Osteocyte (in vitro differentiated cells): ENCODE measurements at regions not wholly inside any gene's neighbourhood (a gene's known extent, or its start where the extent isn't known, plus 50 kb on each side); places are given as distances from the start of the nearest gene placed in this dataset.
"Not testable (repeated sequence)": the region's sequence is repeated elsewhere in the genome, so short reads cannot be mapped to it uniquely, and the experiment has no call there.

Source experiments
- DNase-seq: peaks from one replicate; pipeline ENCODE4 v3.0.0; 2021; ENCODE audit warnings: mixed read lengths; ENCODE audit not compliant: unreplicated experiment; ENCODE audit errors: extremely low spot score
- H3K27ac Mint-ChIP-seq: one replicate; pipeline ENCODE4 v1.8.0; 2021; ENCODE audit warnings: mild to moderate bottlenecking, mixed read lengths; ENCODE audit not compliant: unreplicated experiment
- H3K27me3 Mint-ChIP-seq: one replicate; pipeline ENCODE4 v1.8.0; 2021; ENCODE audit warnings: mixed read lengths; ENCODE audit not compliant: unreplicated experiment
- H3K36me3 Mint-ChIP-seq: one replicate; pipeline ENCODE4 v1.8.0; 2021; ENCODE audit warnings: mixed read lengths; ENCODE audit not compliant: unreplicated experiment
- H3K4me1 Mint-ChIP-seq: one replicate; pipeline ENCODE4 v1.8.0; 2021; ENCODE audit warnings: mixed read lengths; ENCODE audit not compliant: unreplicated experiment
- H3K4me3 Mint-ChIP-seq: one replicate; pipeline ENCODE4 v1.8.0; 2021; ENCODE audit warnings: mild to moderate bottlenecking, moderate library complexity, mixed read lengths; ENCODE audit not compliant: unreplicated experiment
- H3K9me3 Mint-ChIP-seq: one replicate; pipeline ENCODE4 v1.8.0; 2021; ENCODE audit warnings: mixed read lengths; ENCODE audit not compliant: unreplicated experiment
- TF ChIP-seq, protein P1 (sequence below): fragments of 200-600 bp; sonication (generic); IDR thresholded peaks from 2 replicates; pipeline ENCODE4 v1.5.0; 2021; ENCODE audit warnings: antibody characterized with exemption, mild to moderate bottlenecking, moderate library complexity

DNA sequence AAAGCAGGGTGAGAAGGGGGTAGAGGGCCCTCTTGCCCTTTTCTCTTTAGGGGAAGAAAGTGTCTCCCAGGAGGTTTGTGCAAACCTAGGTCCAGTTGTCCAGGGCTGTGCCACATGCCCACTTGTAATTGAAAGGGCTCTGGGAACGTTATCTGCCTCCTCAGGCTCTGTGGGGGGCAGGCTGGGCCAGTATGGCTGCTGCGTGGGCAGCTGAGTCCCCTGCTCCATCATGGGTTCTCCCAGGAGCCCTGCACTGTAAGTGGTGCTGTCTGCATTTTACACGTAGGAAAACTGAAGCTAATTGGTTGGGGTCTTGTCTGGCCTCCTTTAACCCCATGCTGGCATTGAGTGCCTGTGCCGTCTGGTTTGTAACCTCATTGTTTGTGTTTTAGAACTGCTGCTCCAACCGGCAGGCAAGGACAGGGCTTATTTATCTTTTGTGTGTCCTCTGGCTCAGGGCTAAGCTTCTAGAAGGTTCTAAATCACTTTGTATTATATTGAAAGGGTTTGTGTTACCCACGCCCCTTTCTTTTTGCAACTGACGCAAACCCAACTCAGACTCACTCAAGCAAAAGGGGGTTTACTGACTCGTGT, 117.7 kb upstream of the CIBAR2 start:
- DNase-seq = no peak
- TF ChIP-seq, protein P1, sequence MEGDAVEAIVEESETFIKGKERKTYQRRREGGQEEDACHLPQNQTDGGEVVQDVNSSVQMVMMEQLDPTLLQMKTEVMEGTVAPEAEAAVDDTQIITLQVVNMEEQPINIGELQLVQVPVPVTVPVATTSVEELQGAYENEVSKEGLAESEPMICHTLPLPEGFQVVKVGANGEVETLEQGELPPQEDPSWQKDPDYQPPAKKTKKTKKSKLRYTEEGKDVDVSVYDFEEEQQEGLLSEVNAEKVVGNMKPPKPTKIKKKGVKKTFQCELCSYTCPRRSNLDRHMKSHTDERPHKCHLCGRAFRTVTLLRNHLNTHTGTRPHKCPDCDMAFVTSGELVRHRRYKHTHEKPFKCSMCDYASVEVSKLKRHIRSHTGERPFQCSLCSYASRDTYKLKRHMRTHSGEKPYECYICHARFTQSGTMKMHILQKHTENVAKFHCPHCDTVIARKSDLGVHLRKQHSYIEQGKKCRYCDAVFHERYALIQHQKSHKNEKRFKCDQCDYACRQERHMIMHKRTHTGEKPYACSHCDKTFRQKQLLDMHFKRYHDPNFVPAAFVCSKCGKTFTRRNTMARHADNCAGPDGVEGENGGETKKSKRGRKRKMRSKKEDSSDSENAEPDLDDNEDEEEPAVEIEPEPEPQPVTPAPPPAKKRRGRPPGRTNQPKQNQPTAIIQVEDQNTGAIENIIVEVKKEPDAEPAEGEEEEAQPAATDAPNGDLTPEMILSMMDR = no peak
- Mint-ChIP-seq H3K27ac (no peak overlapping the region), H3K36me3 (no peaks in the 10 kb centered on the region), H3K4me1 (peaks cover 71% of the 10 kb centered on the region), H3K4me3 (no peak overlapping the region), H3K9me3 (no peaks in the 10 kb centered on the region), H3K27me3 (no peaks in the 10 kb centered on the region)

DNA sequence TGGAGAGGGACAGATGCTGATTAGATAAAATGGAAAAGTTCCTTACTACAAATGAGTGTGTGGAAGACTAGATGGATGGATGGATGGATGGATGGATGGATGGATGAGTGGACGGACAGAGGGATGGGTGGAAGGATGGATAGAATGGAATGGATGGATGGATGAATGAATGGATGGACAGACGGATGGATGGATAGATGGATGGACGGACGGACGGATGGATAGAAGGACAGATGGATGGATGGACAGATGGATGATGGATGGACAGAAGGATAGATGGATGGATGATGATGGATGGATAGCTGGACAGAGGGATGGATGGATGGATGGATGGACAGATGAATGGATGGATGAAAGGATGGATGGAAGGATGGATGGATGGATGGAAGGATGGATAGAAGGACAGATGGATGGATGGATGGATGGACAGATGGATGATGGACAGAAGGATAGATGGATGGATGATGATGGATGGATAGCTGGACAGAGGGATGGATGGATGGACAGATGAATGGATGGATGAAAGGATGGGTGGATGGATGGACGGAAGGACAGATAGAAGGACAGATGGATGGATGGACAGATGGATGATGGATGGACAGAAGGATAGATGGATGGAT, 118.6 kb upstream of the CIBAR2 start:
- not testable (repeated sequence) for H3K9me3 Mint-ChIP-seq, H3K27me3 Mint-ChIP-seq, H3K4me3 Mint-ChIP-seq, H3K36me3 Mint-ChIP-seq, H3K27ac Mint-ChIP-seq, DNase-seq
- H3K4me1 Mint-ChIP-seq = peaks cover 67% of the 10 kb centered on the region

DNA sequence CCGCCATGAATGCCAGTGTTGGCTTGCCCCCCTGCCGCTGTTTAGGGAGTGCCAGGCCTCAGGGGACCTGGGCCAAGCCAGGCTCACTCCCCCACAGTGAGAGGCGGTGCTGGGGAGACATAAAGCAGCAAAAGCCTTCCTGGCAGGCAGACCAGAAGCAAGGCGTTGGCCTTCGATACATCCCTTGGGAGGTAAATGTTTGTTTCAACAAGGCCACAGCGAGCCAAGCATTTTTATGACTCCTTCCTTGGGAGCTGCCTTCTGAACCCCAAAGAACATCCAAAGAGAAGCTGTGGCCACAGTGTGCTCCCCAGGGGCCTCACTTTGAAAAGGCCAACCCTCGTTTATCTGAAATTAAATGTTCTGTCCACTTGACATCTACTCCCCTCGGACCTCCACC, 119.7 kb upstream of the CIBAR2 start:
- no peaks in the 10 kb centered on the region for H3K36me3 Mint-ChIP-seq
- TF ChIP-seq, protein P1 = no peak
- no peaks in the 10 kb centered on the region for H3K27me3 Mint-ChIP-seq
- DNase-seq = no peak
- H3K9me3 Mint-ChIP-seq = no peaks in the 10 kb centered on the region
- H3K4me1 Mint-ChIP-seq = peaks cover 73% of the 10 kb centered on the region
- H3K4me3 Mint-ChIP-seq = no peak overlapping the region
- peak overlapping the region; percentile 75 for H3K27ac Mint-ChIP-seq

DNA sequence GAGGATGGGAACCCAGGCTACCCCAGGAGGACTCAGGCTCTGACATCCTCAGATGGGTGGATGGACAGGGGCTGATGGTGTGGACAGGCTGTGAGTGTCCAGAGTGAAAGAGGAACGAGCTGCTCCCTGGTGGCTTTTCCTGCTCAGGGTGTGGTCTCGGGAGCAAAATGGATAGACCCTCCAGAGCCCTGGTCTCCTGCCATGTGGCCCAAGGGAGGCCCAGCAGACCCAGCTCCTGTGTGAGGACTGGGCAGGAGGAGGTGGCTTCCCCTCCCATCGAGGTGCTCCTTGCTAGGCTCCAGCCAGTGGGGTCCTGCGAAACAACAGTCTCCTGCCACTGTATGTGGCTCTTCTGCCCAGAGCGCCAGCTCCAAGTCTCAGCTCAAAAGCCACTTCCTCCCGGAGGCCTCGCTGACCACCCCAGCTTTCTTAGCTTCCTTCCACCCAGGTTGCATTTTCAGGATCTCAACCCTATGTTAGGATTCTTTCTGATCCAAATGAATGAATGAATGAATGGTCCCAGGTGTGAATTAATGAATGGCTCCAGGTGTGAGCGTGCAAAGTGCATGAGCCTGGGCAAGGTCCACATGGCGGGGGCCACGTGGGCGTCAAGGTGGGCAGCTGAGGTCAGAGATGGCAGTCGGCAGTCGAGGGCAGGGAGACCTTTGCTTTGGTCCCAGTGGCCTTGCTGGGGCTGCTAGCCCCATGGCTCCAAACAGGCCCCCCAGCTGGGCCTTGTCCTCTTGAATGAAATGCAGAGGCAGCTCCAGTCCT, 120.3 kb upstream of the CIBAR2 start:
- no peaks in the 10 kb centered on the region for H3K9me3 Mint-ChIP-seq
- H3K27ac Mint-ChIP-seq = peak overlapping the region; percentile 75
- no peaks in the 10 kb centered on the region for H3K27me3 Mint-ChIP-seq
- peaks cover 73% of the 10 kb centered on the region for H3K4me1 Mint-ChIP-seq
- H3K36me3 Mint-ChIP-seq = no peaks in the 10 kb centered on the region
- H3K4me3 Mint-ChIP-seq = no peak overlapping the region
- no peak for DNase-seq
- TF ChIP-seq, protein P1 = no peak

DNA sequence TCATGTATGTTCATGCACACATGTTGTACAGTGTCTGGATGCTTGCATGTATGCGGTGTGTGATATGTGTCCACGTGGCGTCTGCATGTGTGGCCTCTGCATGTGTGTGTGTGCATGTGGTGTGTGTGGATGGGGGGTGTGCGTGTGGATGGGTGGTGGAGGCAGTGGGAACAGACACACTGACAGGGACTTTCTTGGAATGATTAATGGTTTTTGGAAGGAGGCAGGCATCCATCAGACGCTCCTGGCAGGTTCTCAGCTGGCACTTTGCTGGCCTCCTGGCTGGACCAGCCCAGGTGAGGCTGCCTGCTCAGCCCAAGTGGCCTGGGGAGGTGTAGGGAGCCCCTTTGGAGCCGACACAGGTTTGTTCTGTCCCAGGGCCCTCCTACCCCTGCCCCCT, 121.2 kb upstream of the CIBAR2 start:
- no peak for DNase-seq
- H3K4me1 Mint-ChIP-seq = peaks cover 72% of the 10 kb centered on the region
- no peaks in the 10 kb centered on the region for H3K9me3 Mint-ChIP-seq
- H3K27ac Mint-ChIP-seq = no peak overlapping the region
- TF ChIP-seq, protein P1 = no peak
- no peak overlapping the region for H3K4me3 Mint-ChIP-seq
- no peaks in the 10 kb centered on the region for H3K27me3 Mint-ChIP-seq
- H3K36me3 Mint-ChIP-seq = no peaks in the 10 kb centered on the region
